Right lobe of liver (tissue), 6 donors: ENCODE measurements at regions not wholly inside any gene's neighbourhood (a gene's known extent, or its start where the extent isn't known, plus 50 kb on each side); places are given as distances from the start of the nearest gene placed in this dataset.

Experiments used
- ATAC-seq, 4 donors: fragments of 200-7000 bp; cut with Tn5 transposase; one replicate each; pipeline ENCODE4 v1.9.1; 2020; ENCODE audit warnings: mild to moderate bottlenecking in 4 of 4, moderate library complexity in 4 of 4
- DNase-seq, 3 donors: peaks; one replicate each; pipeline ENCODE4 v3.0.0-alpha.2; 2020
- H3K27ac ChIP-seq, 3 donors: fragments of 200-600 bp; one replicate each; pipeline ENCODE4 v1.8.0; 2022
- H3K27me3 ChIP-seq, 2 donors: fragments of 200-600 bp; one replicate each; pipeline ENCODE4 v1.8.0; 2022
- H3K36me3 ChIP-seq, 4 donors: fragments of 200-600 bp; sonication (generic) in 1 of 4; one replicate each; pipeline versions ENCODE4 v1.5.1 to v1.8.0; 2017 to 2022; ENCODE audit warnings: control low read depth in 1 of 4
- H3K4me1 ChIP-seq, 4 donors: fragments of 200-600 bp; sonication (generic) in 1 of 4; one replicate each; pipeline versions ENCODE4 v1.5.1 to v1.8.0; 2017 to 2022; ENCODE audit warnings: control low read depth in 1 of 4
- H3K4me3 ChIP-seq, 3 donors: fragments of 200-600 bp; one replicate each; pipeline ENCODE4 v1.8.0; 2022
- H3K9me3 ChIP-seq, 4 donors: fragments of 200-600 bp; sonication (generic) in 1 of 4; one replicate each; pipeline versions ENCODE4 v1.5.1 to v1.8.0; 2017 to 2022; ENCODE audit warnings: control low read depth in 1 of 4
- POLR2A ChIP-seq: fragments of 450-650 bp; IDR thresholded peaks from one replicate; pipeline ENCODE4 v1.6.1; 2017; ENCODE audit warnings: antibody characterized with exemption, mild to moderate bottlenecking
- WGBS: methylation state at CpG from one replicate; pipeline ENCODE4 v1.1.6; 2018; ENCODE audit warnings: low coverage, low lambda C conversion rate; ENCODE audit not compliant: insufficient coverage; ENCODE audit errors: missing lambda C conversion rate; 5-methylcytosine and 5-hydroxymethylcytosine counted together
- intact Hi-C, 2 donors: fragments of 100-400 bp; cut with DNase I; formaldehyde crosslinking; loops; one replicate each; pipeline versions ENCODE4 v1.11.2 to v1.14.1; 2022
- TF ChIP-seq, protein P1 (sequence below), 4 donors: fragments of 200-600 bp in 3 of 4; fragments of 450-650 bp in 1 of 4; IDR thresholded peaks; one replicate each; pipeline versions ENCODE4 v1.5.1 to v1.8.0; 2016 to 2022; ENCODE audit warnings: antibody characterized with exemption in 4 of 4, mild to moderate bottlenecking in 2 of 4
- donor health status: DM: no; HTN: yes; CAD: no.
- donor health status: DM: no; HTN: no; CAD: no.
- donor health status: DM: no; HTN: no; CAD: no.
- donor health status: DM: no; HTN: yes; CAD: no.
- donor health status: DM: no; HTN: yes; CAD: no.

DNA sequence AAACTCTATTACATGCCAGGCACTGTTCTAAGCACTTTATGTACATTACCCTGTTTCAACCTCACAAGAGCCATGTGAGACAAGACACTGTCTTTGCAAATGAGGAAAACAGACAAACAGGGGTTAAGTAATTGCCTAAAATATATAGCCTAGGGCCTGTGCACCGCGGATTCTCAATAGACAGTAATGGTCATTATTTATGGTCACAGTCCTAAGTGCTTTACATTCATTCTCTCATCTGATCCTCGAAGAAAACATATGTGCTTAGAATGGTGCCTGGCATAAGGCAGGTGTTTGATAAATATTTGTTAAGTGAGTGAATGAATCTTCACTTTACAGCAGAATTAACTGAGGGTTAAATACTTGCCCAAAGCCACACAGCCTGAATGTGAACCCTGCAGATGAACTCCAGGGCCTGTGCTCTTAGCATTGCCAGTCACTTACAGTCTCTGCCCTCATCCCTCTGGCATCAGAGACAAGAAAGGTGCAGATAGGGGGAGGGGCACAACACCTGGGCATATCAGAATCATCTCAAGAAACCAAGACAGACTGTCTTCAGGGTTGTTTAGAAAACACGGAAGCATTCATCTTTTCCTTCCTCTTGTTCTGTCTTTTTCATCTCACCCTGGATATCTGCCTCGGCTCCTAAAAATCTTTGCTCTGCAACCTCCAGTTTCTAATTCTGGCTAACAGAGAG lies 92.8 kb upstream of the SASH1 start:
- no peaks in the 10 kb centered on the region for H3K9me3 ChIP-seq
- H3K27me3 ChIP-seq, result no peaks in the 10 kb centered on the region
- TF ChIP-seq, protein P1, sequence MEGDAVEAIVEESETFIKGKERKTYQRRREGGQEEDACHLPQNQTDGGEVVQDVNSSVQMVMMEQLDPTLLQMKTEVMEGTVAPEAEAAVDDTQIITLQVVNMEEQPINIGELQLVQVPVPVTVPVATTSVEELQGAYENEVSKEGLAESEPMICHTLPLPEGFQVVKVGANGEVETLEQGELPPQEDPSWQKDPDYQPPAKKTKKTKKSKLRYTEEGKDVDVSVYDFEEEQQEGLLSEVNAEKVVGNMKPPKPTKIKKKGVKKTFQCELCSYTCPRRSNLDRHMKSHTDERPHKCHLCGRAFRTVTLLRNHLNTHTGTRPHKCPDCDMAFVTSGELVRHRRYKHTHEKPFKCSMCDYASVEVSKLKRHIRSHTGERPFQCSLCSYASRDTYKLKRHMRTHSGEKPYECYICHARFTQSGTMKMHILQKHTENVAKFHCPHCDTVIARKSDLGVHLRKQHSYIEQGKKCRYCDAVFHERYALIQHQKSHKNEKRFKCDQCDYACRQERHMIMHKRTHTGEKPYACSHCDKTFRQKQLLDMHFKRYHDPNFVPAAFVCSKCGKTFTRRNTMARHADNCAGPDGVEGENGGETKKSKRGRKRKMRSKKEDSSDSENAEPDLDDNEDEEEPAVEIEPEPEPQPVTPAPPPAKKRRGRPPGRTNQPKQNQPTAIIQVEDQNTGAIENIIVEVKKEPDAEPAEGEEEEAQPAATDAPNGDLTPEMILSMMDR (IDR thresholded peaks at IDR 0.05), result no peak
- TF ChIP-seq POLR2A, result no peak
- intact Hi-C loops, result no loop called here
- no peak for ATAC-seq
- no peaks in the 10 kb centered on the region for H3K36me3 ChIP-seq
- no peak overlapping the region for H3K4me3 ChIP-seq
- no peak overlapping the region for H3K27ac ChIP-seq
- 76% methylated on average over 5 of the region's 5 CpGs for WGBS
- no peaks in the 10 kb centered on the region for H3K4me1 ChIP-seq
- no peak for DNase-seq

DNA sequence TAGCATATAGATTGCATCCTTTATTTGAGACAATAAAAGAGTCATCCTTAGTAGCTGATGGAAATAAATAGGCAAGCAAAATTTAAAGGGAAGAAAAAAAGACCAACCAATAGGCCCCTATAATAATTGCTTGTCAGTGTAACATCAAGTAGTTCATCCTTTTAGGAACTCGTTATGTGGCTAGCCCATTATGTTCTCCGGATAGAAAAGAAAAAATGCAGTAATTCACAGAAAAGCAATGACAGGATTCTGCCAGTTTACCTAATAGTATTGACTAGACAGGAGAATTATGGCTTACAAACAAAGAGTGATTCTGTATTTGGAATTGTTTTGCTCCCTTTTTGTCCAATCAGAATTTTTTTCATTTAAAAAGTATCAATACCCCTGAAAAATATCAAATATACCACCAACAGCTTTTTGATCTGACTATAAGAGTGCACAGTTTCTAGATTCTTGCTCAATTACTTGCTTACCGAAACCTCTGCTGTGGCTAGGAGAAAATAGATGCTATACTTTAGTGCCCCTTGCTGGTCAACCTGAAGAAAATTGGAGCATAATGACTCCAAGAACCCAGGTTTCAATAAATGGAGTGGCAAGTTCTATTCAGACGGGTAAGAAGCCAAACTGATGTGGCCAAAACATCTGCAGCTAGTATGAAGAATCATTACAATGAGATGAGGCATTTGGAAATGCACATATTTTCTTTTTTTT lies 91.5 kb upstream of the SASH1 start:
- no peak for DNase-seq
- intact Hi-C loops, result no loop called here
- H3K36me3 ChIP-seq, result no peaks in the 10 kb centered on the region
- no peaks in the 10 kb centered on the region for H3K9me3 ChIP-seq
- TF ChIP-seq POLR2A, result no peak
- TF ChIP-seq, protein P1 (IDR thresholded peaks at IDR 0.05), result peak; percentile 36 to 54 (median 36)
- no peaks in the 10 kb centered on the region for H3K27me3 ChIP-seq
- H3K4me3 ChIP-seq, result no peak overlapping the region
- H3K27ac ChIP-seq, result no peak overlapping the region
- peak; percentile 39 to 92 (median 80) for ATAC-seq
- 28% methylated on average over 4 of the region's 4 CpGs for WGBS
- no peaks in the 10 kb centered on the region for H3K4me1 ChIP-seq

DNA sequence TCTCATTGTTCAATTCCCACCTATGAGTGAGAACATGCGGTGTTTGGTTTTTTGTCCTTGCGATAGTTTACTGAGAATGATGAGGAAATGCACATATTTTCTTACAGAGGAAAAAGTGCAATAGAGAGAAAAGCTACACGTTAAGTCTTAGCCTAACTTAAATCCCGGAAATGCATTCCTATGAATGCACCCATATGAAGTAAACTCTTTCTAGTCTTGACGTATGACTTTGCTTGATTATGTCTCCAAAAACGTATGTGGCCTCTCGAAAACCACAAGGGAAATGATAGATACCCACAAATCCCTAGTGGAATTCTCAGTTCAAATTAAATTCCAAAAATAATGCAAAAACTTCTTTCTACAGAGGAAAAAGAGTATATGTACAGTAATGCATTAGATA lies 90.7 kb upstream of the SASH1 start:
- no peak for TF ChIP-seq POLR2A
- TF ChIP-seq, protein P1 (IDR thresholded peaks at IDR 0.05), result no peak
- ATAC-seq, result no peak
- Histone ChIP-seq H3K4me3 (no peak overlapping the region), H3K4me1 (no peaks in the 10 kb centered on the region), H3K27ac (no peak overlapping the region), H3K9me3 (no peaks in the 10 kb centered on the region), H3K36me3 (no peaks in the 10 kb centered on the region), H3K27me3 (no peaks in the 10 kb centered on the region)
- WGBS, result 72% methylated on average over 7 of the region's 7 CpGs
- DNase-seq, result no peak
- intact Hi-C loops, result no loop called here

DNA sequence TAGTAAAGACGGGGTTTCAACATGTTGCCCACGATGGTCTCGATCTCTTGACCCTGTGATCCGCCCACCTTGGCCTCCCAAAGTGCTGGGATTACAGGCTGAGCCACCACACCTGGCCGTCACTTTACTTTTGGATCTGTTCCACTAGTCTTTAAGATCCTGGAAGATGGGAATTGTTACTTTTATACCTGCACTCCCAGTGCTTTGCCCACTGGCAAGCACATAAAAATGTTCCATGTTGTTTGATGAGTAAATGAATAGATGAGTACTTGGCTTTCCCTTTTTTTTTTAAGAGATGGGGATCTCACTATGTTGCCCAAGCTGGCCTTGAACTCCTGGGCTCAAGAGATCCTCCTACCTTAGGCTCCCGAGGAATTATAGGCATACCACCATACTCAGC lies 84.8 kb upstream of the SASH1 start:
- H3K36me3 ChIP-seq, result no peaks in the 10 kb centered on the region
- ATAC-seq (no peak), DNase-seq (no peak)
- H3K4me3 ChIP-seq, result no peak overlapping the region
- TF ChIP-seq, protein P1 (IDR thresholded peaks at IDR 0.05), result no peak
- TF ChIP-seq POLR2A, result no peak
- H3K9me3 ChIP-seq, result no peaks in the 10 kb centered on the region
- intact Hi-C loops, result no loop called here
- no peak overlapping the region for H3K27ac ChIP-seq
- H3K27me3 ChIP-seq, result no peaks in the 10 kb centered on the region
- no peaks in the 10 kb centered on the region for H3K4me1 ChIP-seq
- WGBS, result 83% methylated on average over 5 of the region's 6 CpGs
